HEK293T (cell line): ENCODE measurements at regions not wholly inside any gene's neighbourhood (a gene's known extent, or its start where the extent isn't known, plus 50 kb on each side); places are given as distances from the start of the nearest gene placed in this dataset.

Experiments used
- CTCF ChIA-PET: fragments of 350-600 bp; formaldehyde crosslinking; extraction: SDS; loops from one replicate; lab custom pipeline; 2021; ENCODE audit warnings: antibody characterized with exemption, inconsistent platforms; lab: Yijun Ruan, JAX
- POLR2A ChIA-PET: fragments of 350-600 bp; formaldehyde crosslinking; extraction: SDS; loops from one replicate; lab custom pipeline; 2020; ENCODE audit warnings: antibody characterized with exemption, inconsistent platforms; lab: Yijun Ruan, JAX
- DNase-seq: peaks from one replicate; pipeline ENCODE4 v3.0.0; 2012; ENCODE audit warnings: mixed read lengths; ENCODE audit errors: extremely low spot score
- ARNT ChIP-seq: fragments of 450-650 bp; IDR thresholded peaks from 2 replicates; pipeline ENCODE4 v1.6.1; 2017; ENCODE audit warnings: mild to moderate bottlenecking
- BHLHE40 ChIP-seq: fragments of 450-650 bp; IDR thresholded peaks from 2 replicates; pipeline ENCODE4 v1.6.1; 2016; ENCODE audit warnings: mild to moderate bottlenecking, moderate library complexity, borderline replicate concordance
- CTBP1 ChIP-seq: fragments of 450-650 bp; IDR thresholded peaks from 2 replicates; pipeline ENCODE4 v1.6.1; 2016; ENCODE audit warnings: borderline replicate concordance
- ELF4 ChIP-seq: fragments of 450-650 bp; IDR thresholded peaks from 2 replicates; pipeline ENCODE4 v1.6.1; 2017; ENCODE audit warnings: antibody characterized with exemption
- FOXA1 ChIP-seq: fragments of 450-650 bp; IDR thresholded peaks from 2 replicates; pipeline ENCODE4 v1.6.1; 2016; ENCODE audit warnings: mild to moderate bottlenecking
- FOXK2 ChIP-seq: fragments of 450-650 bp; IDR thresholded peaks from 2 replicates; pipeline ENCODE4 v1.6.1; 2016; ENCODE audit warnings: mild to moderate bottlenecking
- FOXM1 ChIP-seq: fragments of 450-650 bp; IDR thresholded peaks from 2 replicates; pipeline ENCODE4 v1.6.1; 2017; ENCODE audit warnings: mild to moderate bottlenecking, borderline replicate concordance
- HDGF ChIP-seq: fragments of 450-650 bp; IDR thresholded peaks from 2 replicates; pipeline ENCODE4 v1.6.1; 2017; ENCODE audit warnings: antibody characterized with exemption, borderline replicate concordance
- L3MBTL2 ChIP-seq: fragments of 450-650 bp; conservative IDR thresholded peaks from 2 replicates; pipeline ENCODE4 v1.6.1; 2016; ENCODE audit warnings: mild to moderate bottlenecking
- LEF1 ChIP-seq: fragments of 450-650 bp; IDR thresholded peaks from 2 replicates; pipeline ENCODE4 v1.6.1; 2017; ENCODE audit warnings: mild to moderate bottlenecking, borderline replicate concordance
- NFRKB ChIP-seq: fragments of 450-650 bp; IDR thresholded peaks from 2 replicates; pipeline ENCODE4 v1.6.1; 2016; ENCODE audit warnings: mild to moderate bottlenecking, moderate library complexity
- PKNOX1 ChIP-seq: fragments of 450-650 bp; IDR thresholded peaks from 2 replicates; pipeline ENCODE4 v1.6.1; 2016
- SP1 ChIP-seq: fragments of 450-650 bp; IDR thresholded peaks from 2 replicates; pipeline ENCODE4 v1.6.1; 2017
- SUZ12 ChIP-seq: fragments of 450-650 bp; IDR thresholded peaks from 2 replicates; pipeline ENCODE4 v1.6.1; 2016; ENCODE audit warnings: mild to moderate bottlenecking
- TARDBP ChIP-seq: fragments of 450-650 bp; IDR thresholded peaks from 2 replicates; pipeline ENCODE4 v1.6.1; 2016
- ZNF384 ChIP-seq: fragments of 450-650 bp; IDR thresholded peaks from 2 replicates; pipeline ENCODE4 v1.6.1; 2016

GRCh38 chr7:91330191-91330808 is 66.1 kb downstream of the FZD1 start:
- ChIA-PET CTCF (no interaction called here), POLR2A (no interaction called here)
- DNase-seq, result no peak
- TF ChIP-seq LEF1 (no peak), SP1 (no peak), L3MBTL2 (no peak), FOXM1 (no peak), ARNT (no peak), PKNOX1 (no peak), FOXA1 (no peak), BHLHE40 (no peak), NFRKB (no peak), HDGF (no peak), ELF4 (no peak), ZNF384 (no peak), TARDBP (no peak), CTBP1 (no peak)

- DNase-seq, result no peak
- POLR2A ChIA-PET, result no interaction called here
- no peak for TF ChIP-seq NFRKB
- TF ChIP-seq LEF1, result no peak
- no peak for TF ChIP-seq SUZ12
- no peak for TF ChIP-seq HDGF
- no peak for TF ChIP-seq SP1
- no peak for TF ChIP-seq FOXK2
- no peak for TF ChIP-seq TARDBP
- no peak for TF ChIP-seq PKNOX1
- CTCF ChIA-PET, result no interaction called here
Measured at GRCh38 chr7:91330866-91331265, 66.6 kb downstream of the FZD1 start.

GRCh38 chr7:91336106-91336505 is 71.9 kb downstream of the FZD1 start:
- CTCF ChIA-PET, result no interaction called here
- no peak for TF ChIP-seq SP1
- no peak for DNase-seq
- POLR2A ChIA-PET, result no interaction called here

- CTCF ChIA-PET, result no interaction called here
- POLR2A ChIA-PET, result no interaction called here
Measured at GRCh38 chr7:91338226-91339020, 74.2 kb downstream of the FZD1 start.

GRCh38 chr7:91342346-91342745 is 78.1 kb downstream of the FZD1 start:
- TF ChIP-seq BHLHE40 (no peak), TARDBP (no peak), ZNF384 (no peak), SUZ12 (no peak), ELF4 (no peak), ARNT (no peak), HDGF (no peak), L3MBTL2 (no peak), FOXA1 (no peak), FOXM1 (no peak), SP1 (no peak), CTBP1 (no peak), FOXK2 (no peak), NFRKB (no peak), LEF1 (no peak), PKNOX1 (no peak)
- DNase-seq, result no peak
- ChIA-PET CTCF (no interaction called here), POLR2A (no interaction called here)

More at GRCh38 chr7:91338226-91339020, 74.2 kb downstream of the FZD1 start:
- no peak for DNase-seq
- TF ChIP-seq NFRKB (no peak), ELF4 (no peak), BHLHE40 (no peak), CTBP1 (no peak), FOXA1 (no peak), HDGF (no peak), L3MBTL2 (no peak), TARDBP (no peak), PKNOX1 (no peak), LEF1 (no peak)

- POLR2A ChIA-PET, result no interaction called here
- CTCF ChIA-PET, result no interaction called here
- TF ChIP-seq NFRKB, result no peak
- DNase-seq, result no peak
Measured at GRCh38 chr7:91343420-91343960, 79.3 kb downstream of the FZD1 start.
